C4-2B (cell line): ENCODE measurements at regions not wholly inside any gene's neighbourhood (a gene's known extent, or its start where the extent isn't known, plus 50 kb on each side); places are given as distances from the start of the nearest gene placed in this dataset.

Experiments used
- H3K27ac ChIP-seq: fragments of 450-650 bp; 2 replicates; pipeline ENCODE4 v1.5.1; 2017
- CTCF ChIP-seq: fragments of 450-650 bp; conservative IDR thresholded peaks from 2 replicates; pipeline ENCODE4 v1.5.1; 2017; ENCODE audit warnings: mild to moderate bottlenecking
- ZFX ChIP-seq: fragments of 450-650 bp; IDR thresholded peaks from 2 replicates; pipeline ENCODE4 v1.6.1; 2017

GRCh38 chr4:17230727-17231126 is 281.2 kb downstream of the QDPR start:
- TF ChIP-seq CTCF (no peak), ZFX (no peak)
- no peak overlapping the region for H3K27ac ChIP-seq

- no peak overlapping the region for H3K27ac ChIP-seq
- no peak for TF ChIP-seq ZFX
- no peak for TF ChIP-seq CTCF
These were observed 291.1 kb downstream of the QDPR start for GRCh38 chr4:17220816-17221215.

- H3K27ac ChIP-seq = no peak overlapping the region
- no peak for TF ChIP-seq ZFX
- TF ChIP-seq CTCF = no peak
These were observed 293.1 kb downstream of the QDPR start for GRCh38 chr4:17218786-17219185.

GRCh38 chr4:17206829-17207801 is 304.8 kb downstream of the QDPR start:
- TF ChIP-seq CTCF (no peak), ZFX (no peak)
- no peak overlapping the region for H3K27ac ChIP-seq

- TF ChIP-seq ZFX (no peak), CTCF (no peak)
- no peak overlapping the region for H3K27ac ChIP-seq
These were observed 306.5 kb upstream of the LDB2 start for GRCh38 chr4:17204908-17205307.

- H3K27ac ChIP-seq = no peak overlapping the region
- TF ChIP-seq CTCF (no peak), ZFX (no peak)
These were observed 305.4 kb upstream of the LDB2 start for GRCh38 chr4:17203797-17204196.

- no peak for TF ChIP-seq ZFX
- no peak for TF ChIP-seq CTCF
- H3K27ac ChIP-seq = no peak overlapping the region
These were observed 298.6 kb upstream of the LDB2 start for GRCh38 chr4:17197070-17197469.
